NCI-H2029 (cell line): ENCODE measurements at regions not wholly inside any gene's neighbourhood (a gene's known extent, or its start where the extent isn't known, plus 50 kb on each side); places are given as distances from the start of the nearest gene placed in this dataset.

Source experiments
- DNase-seq: peaks from one replicate; lab custom pipeline; 2025; lab: John Stamatoyannopoulos, UW

DNA sequence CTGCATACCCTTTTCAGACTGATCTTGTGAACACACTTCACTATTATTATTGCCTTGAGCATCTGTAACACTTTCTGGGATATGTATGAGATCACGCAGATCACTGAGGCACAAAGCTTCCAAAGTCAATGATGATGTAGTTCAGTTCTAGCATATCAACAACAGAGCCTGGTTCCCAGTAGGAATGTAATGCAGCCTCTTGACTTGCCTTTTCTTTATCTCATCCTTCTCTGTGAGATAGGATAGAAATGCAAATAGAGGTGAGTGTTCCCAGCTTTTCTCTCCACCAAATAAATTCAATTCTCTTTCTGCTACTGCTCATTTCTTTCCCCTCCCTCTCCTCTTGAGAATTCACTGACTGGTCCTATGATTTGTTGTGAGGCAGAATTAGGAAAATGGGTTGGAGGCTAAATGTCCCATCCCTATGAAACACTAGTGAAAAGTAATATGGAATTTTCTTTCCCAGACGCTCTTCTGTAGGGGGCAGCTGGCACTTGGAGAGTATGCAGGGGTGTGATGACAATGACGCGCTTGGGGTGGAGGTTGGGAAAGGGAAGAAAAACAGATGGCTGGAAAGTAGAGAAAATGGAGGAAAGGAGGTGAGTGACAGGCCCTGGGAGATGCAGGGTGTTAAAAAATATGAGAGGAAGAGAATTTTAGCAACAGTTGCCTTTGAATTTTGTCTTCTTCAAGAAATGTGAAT lies 96.0 kb upstream of the TMTC1 start:
- no peak for DNase-seq

DNA sequence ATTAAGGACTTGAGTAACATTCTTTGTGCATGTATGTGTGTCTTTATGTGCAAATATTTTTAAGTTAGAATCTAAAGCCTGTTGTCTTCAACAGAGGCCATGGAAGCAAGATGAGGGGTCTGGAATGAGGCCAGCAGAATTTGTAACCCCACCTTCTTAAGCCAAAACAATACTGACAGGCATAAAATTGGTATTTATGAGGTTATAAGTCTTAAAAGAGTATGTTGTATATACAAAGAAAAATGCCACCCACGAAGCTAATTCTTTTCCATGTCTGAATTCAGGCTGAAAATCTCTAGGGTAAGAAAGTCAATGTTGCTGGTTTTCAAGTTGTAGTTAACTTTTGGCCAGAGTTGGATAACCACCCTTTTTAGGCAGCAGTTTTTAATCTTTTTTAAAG lies 86.2 kb upstream of the TMTC1 start:
- no peak for DNase-seq

DNA sequence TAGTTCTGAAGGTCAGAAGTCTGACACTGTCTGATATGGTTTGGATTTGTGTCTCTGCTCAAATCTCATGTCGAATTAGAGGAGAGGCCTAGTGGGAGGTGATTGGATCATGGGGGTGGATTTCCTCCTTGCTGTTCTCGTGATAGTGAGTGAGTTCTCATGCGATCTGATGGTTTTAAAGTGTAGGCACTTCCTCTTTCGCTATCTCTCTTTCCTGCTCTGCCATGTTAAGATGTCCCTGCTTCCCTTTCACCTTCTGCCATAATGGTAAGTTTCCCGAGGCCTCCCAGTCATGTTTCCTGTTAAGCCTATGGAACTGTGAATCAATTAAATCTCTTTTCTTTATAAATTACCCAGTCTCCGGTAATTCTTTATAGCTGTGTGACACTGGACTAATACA lies 84.1 kb upstream of the TMTC1 start:
- no peak for DNase-seq

DNA sequence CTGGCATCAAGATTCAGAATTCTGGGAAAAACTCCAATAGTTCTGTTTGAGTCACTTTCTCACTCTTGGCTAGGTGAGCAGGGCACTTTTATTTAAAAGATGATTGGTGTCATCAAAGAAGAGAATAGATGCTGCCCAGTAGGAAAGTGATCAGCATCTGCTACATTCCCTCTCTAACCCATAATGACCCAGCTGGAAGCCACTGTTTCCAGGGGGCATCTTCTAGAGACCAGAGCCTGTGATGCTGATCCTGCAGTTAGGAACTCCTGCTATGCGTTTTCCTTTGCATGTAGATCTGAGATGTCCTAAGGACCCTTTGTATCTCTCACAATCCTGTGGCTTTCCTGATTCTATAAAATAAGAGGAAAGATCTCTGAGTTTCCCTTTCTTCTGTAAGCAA lies 79.9 kb upstream of the TMTC1 start:
- DNase-seq: no peak

DNA sequence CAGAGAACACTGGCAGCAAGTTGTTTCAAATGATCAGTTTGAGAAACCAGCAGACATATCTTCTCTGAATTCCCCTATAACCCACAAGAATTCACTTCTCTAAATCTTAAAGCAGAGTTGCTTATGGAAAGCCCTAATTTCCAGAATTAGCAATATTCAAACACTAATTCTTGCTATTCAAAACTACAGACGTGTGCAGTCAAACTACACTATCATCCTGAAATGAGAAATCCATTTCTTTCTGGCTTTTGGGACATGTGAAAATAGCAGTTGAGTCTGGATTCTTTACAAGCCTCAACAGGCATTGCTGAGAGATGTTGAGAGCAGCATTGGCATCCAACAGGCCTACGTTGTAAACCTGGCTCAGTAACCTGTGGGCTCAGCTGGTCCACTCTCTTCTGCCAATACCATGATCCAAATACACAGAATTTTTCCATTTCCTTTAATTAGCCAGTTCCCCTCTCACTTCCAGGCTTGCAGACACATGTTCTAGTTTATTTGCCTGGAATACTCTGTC lies 74.6 kb upstream of the TMTC1 start:
- DNase-seq: no peak

DNA sequence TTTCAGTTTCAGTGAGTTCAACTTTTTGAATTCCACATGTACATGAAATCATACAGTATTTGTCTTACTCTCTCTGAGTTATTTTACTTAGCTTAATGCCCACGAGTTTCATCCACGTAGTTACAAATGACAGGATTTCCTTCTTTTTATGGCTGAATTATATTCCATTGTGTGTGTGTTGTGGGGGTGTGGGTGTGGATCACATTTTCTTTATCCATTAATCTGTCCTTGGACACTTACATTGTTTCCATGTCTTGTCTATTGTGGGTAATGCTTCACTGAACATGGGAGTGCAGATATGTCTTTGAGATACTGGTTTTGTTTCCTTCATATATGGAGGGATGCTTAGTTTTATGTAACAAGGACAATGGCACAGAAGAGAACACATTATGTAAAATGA lies 63.5 kb upstream of the TMTC1 start:
- DNase-seq: no peak

DNA sequence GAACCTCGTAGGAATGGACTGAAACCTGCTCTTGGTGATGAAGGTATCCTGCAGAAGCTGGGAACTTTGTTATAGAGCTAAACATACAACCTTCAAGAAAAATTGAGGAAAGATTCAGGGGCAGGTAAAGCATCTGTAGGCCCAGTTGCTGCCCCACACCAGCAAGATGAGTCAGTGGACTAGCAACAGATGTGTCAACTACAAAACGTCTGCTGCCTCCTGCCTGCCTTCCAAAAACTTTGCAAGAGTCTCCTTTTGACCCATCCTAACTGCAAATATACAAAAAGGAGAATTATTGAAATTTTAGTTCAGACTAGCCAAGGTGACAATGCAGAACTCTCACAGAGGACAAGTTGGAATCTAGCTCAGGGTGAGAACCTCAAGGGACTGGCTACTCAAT lies 60.9 kb upstream of the TMTC1 start:
- no peak for DNase-seq

DNA sequence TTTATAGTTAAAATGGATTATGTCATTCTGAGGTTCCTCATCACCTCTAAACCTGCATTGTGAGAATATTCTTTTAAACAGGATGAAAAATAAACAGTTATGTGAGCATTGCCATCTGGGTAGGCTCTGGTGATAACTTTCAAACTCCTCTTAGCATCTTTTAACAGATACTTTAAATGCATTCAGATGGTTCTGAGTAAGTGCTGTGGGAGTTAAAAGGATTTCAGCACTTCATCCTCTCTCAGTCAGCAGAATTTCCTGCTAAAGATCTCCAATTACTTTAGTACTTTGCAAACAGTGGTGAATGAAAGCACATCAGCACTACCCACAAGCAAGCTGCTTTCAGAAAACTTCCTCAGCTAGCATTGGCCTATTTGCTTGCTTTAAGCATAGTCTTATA lies 59.3 kb upstream of the TMTC1 start:
- no peak for DNase-seq

DNA sequence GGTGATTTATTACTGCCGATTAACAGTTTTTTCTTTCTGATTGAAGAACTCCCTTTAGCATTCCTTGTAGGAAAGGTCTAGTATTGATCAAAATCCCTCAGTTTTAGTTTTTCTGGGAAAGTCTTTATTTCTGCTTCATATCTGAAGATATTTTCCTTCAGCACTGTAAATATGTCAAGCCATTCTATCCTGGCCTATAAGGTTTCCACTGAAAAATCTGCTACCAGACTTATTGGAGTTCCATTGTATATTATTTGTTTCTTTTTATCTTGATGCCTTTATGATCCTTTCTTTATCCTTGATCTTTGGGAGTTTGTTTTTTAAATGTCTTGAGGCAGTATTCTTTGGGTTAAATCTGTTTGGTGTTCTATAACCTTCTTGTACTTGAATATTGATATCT lies 55.0 kb upstream of the TMTC1 start:
- DNase-seq: no peak
